NCI-H2029 (cell line): ENCODE measurements at regions not wholly inside any gene's neighbourhood (a gene's known extent, or its start where the extent isn't known, plus 50 kb on each side); places are given as distances from the start of the nearest gene placed in this dataset.
"Not testable (repeated sequence)": the region's sequence is repeated elsewhere in the genome, so short reads cannot be mapped to it uniquely, and the experiment has no call there.

Experiments
- DNase-seq: peaks from one replicate; lab custom pipeline; 2025; lab: John Stamatoyannopoulos, UW

DNA sequence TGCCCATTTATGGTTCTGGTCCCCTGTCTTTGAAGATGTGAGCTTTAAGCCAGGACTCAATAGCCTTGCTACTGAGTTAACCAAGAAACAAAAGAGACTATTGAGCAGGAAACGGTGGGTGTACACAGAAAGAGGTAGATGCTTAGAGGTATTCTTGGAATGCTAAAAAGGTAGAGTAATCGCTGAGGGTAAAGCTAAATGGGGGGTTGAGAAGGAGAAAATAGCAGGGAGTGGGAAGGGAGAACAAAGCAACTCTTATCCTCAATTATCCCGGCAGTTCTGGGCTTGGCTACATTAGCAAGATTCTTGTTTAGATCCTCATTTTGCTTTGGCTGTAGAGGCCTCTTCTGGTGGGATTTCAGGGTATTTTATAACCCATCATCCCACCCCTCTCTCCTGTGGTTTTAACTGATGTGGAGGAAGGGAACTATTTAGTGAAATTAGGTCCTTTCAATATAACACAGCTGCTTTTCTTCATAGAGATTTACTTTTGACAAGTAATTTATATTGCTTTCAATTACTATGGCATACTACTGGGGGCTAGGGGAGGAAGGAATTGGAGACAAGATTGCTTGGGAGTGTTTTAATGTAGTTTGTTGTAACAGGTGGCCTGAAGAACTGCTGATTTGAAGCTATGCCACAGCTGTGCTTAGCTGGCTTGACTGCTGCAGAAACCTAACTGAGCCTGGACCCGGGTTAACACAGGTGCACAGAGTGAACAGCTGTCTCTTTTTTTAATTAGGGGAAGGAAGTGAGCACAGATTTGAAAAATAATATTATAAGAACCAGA is 234.3 kb upstream of the CCDC54 start:
- no peak for DNase-seq

DNA sequence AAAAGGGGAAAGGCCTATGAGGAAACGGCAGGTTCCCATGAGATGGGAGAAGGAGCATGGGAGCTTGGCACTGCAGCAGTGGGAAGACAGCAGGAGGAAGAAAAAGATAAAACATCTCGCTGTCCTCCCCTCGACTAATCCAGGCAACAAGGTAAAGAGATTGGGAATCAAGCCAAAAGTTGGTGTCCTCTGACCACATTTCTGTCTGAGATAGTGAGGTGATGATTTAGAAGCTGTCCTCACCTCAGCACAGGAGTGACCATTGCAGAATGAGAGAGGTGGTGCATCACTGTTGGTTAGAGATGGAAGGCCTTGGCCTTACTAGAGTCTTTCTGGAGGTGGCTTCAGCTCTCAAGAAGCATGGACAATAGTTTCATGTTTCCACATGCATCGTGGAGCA is 226.6 kb upstream of the CCDC54 start:
- no peak for DNase-seq

DNA sequence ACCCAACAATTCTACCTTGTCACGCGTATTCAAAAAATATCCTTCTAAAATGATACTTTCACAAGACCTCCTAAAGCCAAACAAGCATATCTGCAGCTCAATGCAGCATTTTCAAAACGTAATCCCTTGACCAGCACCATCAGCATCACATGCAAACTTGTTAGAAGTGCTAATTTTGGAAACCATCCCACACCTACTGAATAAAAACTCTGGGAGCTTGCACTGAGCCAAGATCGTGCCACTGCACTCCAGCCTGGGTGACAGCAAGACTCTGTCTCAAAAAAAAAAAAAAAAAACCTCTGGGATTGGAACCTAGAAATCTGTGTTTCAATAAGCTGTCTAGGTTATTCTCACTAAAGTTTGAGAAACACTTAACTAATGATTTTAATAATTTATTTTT is 223.3 kb upstream of the CCDC54 start:
- DNase-seq = no peak

DNA sequence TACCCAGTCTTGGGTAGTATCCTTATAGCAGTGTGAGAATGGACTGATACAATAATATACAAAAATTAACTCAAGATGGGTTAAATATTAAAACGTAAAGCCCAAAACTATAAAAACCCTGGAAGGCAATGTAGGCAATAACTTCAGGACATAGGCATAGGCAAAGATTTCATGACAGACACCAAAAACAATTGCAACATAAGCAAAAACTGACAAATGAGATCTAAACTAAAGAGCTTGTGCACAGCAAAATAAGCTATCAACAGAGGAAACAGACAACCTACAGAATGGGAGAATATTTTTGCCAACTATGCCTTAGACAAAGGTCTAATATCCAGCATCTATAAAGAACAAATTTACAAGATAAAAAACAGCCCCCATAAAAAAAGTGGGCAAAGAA is 204.8 kb upstream of the CCDC54 start:
- DNase-seq = no peak

DNA sequence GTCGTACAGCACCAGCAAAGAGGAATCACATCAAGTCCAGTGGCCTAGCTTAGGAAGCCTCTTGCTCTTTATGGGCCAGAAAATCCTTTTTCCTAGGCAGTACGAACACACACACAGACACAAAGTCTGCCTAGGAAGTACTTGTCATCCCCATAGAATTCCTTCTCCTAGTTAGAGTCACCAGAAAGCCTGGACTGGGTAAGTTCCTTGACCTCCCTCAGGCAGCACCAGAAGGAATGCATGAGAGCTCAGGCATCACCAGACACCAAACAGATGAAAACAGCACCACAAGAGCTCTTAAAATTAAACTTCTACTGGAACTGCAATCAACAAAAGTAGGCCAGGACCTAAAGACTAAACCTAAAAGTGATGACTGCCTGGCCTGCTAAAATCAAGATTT is 192.9 kb upstream of the CCDC54 start:
- DNase-seq = no peak

DNA sequence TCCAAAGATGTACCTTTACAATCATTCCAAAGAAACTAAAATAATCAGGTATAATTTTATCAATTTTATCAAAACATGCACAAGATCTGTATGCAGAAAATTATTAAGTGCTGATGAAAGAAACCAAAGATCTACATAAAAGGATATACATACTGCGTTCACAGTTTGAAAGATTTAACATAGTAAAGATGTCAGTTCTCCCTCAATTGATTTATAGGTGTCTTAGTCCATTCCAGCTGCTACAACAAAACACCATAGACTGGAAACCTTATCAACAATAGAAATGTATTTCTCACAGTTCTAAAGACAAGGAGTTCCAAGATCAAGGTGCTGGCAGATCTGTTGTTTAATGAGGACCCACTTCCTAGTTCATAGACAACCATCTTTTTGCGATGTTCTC is 189.0 kb upstream of the CCDC54 start:
- no peak for DNase-seq

DNA sequence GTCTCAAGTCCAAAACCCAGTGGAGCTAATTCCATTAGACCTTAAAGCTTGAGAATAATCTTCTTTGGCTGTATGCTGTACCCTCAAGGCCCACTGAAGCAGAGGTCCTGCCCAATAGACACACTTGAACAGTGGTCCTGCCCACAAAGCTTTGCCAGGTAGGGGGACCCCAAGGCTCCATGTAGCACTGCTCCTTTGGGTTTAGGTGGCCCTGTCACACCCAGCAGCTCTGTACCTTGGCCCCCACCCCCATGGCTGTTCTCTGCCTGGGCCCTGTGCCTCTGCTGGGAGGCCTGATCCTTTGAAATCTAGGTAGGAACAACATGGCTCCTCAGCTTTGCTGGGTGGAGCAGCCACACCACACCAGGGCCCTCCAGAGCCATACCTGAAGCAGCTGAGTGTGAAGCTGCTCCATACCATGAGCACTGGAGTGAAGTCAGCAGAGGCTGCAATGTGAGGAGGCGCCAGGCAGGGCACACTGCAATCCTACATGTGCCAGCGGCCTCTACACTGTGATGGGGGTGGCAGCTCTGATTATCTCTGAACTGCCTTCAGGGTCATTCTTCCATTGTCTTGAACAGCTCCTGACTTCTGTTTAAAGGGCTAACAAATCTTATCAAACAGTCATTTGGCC is 188.0 kb upstream of the CCDC54 start:
- DNase-seq = no peak

DNA sequence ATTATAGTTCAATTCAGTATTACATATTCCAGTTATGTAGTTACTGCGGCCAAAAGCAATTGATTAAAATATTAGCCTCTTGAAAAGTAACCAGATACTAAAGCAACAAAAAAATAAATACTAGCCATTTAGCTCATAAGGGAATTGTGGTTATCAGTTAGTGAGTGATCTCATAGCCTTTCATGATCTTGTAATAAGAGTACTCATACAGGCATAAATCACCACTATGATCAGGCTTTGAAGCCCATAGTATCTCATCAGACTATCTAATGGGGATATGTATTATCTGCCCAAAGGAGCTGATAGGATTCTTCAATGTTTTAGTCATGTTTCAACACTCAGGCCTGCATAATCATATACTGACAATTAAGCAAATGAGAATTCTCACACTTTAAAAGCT is 184.1 kb upstream of the CCDC54 start:
- no peak for DNase-seq

DNA sequence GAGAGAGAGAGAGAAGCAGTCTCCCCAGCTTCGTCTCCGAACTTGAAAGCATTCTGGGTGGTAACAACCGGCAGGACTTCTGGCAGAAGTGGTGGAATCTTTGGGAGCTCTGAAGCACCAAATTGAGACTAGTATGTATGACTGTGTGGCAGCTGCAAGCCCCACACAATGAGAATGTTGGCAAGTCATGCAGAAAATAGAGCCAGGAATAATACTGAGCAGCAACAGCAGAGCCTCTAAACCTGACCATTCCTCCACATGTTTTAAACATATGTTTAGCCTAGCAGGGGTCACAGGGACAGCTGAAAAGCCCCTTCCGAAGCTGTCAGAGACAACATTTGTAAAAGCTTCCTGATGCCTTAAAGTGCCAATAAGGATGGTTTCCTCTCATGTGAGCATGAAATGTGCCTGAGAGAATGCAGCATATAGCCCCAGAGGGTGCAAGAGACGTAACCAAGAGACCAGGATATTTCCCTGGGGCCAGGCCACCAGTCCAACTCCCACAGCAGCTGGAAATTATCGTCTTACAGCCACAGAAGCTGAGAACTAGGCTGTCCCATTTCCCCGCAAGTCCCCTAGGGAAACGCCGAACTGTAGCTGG is 178.6 kb upstream of the CCDC54 start:
- no peak for DNase-seq

DNA sequence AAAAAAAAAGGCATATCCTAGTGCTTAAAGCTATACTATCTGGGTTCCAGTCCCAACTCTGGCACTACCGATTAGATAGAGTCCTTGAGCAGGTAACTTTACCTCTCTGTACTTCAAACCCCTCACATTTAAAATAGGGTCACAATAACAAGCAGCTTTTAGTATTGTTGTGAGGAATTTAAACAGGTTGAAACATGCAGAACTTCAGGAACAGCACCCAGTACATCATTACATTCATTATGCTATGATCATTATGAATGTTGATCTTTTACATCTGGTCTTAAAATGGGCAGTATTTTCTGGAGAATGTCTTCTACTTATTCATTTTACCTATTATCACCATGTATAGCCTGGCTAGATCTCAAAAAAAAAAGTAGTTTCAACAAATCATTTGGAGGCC is 176.1 kb upstream of the CCDC54 start:
- no peak for DNase-seq

DNA sequence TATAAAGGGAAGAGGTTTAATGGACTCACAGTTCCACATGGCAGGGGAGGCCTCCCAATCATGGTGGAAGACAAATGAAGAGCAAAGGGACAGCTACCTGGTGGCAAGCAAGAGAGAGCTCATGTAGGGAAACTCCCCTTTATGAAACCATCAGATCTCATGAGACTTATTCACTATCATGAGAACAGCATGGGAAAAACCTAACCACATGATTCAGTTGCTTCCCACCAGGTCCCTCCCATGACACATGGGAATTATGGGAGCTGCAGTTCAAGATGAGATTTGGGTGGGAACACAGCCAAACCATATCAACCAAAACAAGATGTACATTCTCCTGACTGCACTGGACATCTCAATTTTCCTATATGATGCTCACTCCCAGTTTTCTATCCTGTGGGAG is 174.4 kb upstream of the CCDC54 start:
- DNase-seq = not testable (repeated sequence)

DNA sequence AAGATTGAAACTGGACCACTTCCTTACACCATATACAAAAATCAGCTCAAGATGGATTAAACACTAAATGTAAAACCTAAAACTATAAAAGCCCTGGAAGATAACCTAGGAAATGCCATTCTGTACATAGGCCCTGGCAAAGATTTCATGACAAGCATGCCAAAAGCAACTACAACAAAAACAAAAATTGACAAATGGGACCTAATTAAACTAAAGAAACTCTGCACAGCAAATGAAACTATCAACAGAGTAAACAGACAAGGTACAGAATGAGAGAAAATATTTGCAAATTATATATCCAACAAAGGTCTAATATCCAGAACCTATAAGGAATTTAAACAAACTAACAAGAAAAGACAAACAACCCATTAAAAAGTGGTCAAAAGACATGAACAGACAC is 173.1 kb upstream of the CCDC54 start:
- no peak for DNase-seq

DNA sequence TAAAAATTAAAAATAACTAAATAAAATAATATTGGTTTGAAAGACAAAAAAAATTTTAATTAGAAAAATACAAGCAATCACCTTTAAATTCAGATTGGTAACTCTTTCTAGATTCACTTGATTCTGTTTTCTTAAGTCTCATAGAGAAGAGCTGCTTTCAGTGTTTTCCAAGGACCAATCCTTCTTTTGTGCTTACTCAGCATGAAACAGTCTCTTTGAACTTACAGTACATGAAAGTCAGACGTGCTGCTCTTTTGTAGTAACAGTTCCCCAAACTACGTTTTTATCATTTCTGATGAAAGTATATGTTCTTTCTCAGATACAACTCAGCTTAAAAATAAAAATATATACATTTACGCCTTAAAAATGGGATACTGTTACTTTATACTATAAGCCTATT is 171.9 kb upstream of the CCDC54 start:
- DNase-seq = no peak

DNA sequence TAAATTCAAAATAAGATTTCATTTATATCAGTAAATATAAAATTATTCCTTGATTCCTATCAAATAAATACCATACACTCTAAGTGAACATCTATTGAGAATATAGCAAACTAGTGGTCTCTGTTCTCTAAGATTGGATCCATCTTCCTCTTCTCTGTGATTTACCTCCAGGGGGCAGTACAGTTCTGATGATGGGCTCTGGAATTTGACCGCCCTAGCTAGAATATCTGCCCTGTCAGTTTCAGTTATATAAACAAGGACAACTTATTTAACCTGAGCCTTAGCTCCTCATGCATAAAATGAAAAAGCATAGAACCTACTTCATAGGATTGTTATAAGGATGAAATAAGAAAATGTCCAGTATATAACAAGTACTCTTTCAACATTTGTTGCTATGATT is 171.1 kb upstream of the CCDC54 start:
- no peak for DNase-seq

DNA sequence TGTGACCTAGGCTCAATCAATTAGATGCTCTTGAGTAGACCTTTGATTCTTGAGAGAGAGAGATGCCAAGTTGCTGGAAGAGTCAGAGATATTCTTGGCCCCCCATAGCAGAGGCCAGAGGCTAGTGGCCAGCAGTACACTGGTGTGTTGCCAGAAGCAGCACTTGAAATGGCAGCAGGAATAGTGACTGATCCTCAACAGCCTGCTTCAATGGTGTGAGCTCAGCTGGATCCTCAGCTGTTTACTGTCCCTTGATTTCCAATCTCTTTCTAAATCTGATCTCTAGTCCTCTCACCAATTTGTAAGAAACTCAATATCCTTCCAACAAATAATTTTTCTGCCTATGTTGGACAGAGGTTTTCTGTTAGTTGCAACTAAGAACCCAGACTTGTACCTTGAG is 170.3 kb upstream of the CCDC54 start:
- no peak for DNase-seq

DNA sequence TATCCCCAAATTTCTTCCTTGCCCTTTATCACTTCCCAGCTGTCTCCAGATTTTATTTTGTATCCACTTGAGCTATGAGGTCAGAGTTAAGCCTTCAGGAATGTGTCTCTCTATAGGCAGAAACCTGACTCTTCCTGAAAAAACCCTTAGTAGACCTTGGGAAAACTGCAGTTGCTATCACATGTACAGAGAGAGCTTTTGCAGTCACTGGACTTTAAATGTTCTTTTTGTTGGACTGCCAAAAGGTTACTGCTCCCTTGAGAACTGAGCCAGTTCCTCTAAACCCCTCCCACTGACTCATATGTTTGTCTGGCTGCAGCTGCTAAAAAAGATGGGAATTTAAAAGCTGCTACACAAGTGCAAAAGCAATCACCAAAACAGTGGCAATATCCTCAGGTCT is 169.1 kb upstream of the CCDC54 start:
- DNase-seq = no peak

DNA sequence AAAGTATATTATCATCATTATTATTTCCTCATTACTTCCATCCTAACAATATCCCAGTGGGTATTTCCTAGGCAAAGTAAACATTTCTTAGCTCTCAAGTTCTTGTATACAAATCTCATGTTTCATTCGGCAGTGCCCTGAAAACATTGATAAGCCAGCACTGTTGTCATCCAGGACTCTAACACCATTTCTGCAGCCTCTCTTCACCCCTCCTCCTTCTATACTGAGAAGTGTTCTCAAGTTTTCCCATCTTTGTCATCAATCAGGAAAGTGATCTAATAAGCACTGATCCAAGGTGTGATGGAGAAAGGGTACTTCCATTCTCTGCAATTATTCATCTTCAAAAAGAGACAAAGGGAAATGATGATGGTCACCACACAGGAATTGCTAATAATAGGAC is 168.4 kb upstream of the CCDC54 start:
- no peak for DNase-seq

DNA sequence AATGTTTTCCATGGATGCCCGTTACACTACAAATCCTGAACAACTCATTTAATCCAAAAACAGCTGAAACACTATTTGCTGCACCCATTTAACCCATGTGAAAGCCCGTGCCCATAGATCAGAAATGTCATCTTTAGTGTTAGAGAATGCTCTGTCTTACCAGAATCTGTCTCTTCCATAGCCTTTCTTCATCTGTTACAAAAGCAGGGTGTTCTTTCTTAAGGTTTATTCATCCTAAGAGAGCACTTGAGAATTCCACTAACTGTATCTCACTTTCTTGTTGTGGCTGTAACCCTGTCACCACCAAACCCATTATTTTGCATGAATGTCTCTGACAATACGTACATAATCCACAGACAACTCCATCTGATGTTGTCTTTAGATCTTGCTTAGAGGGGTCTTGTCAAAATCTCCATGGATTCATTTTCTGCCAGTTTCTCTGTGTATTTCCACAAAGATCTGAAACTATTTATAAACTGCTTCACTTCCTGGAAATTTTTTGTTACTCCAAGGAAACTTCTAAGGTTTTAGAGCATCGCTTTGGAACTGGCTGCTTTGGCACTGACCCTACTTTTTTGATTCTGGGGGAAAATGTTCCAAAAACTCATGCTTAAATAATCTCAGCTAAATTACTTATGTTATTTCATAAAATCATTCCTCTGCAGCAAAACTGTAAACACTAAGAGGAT is 167.8 kb upstream of the CCDC54 start:
- no peak for DNase-seq

DNA sequence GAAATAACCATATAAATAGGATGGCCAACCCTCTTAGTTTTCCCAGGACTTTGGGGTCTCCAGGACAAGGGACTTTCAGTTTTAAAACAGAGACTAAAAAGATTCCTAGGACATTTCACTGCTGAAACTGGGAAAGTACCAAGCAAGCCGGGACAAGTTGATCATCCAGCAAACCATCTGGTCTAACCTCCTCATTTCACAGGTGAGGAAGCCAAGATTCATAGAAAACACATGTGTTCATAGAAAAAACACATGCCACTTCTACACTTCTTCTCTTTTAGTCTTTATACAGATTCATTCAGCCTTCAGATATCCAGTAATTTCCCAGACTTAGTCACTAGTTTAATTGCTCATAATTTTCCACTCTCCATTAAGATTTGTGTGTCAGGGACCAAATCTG is 165.6 kb upstream of the CCDC54 start:
- no peak for DNase-seq

DNA sequence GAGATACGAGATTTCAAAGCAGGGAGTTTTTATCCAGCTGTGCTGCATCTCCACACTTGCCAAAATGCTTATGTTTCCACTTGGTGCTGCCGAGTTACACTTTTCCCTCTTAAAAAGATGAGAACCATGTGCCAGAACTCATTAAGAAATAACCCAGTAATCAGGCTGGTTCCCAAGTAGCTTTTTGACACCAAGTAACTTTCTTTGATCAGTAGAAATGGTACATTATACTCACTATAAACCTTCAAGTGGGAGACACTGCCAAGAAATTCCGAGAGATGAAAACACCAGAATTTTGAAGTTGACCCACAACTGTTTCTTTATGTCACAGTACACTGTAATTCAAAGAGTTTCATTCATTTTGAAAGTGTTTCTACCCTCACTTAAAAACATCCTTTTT is 164.6 kb upstream of the CCDC54 start:
- DNase-seq = no peak

DNA sequence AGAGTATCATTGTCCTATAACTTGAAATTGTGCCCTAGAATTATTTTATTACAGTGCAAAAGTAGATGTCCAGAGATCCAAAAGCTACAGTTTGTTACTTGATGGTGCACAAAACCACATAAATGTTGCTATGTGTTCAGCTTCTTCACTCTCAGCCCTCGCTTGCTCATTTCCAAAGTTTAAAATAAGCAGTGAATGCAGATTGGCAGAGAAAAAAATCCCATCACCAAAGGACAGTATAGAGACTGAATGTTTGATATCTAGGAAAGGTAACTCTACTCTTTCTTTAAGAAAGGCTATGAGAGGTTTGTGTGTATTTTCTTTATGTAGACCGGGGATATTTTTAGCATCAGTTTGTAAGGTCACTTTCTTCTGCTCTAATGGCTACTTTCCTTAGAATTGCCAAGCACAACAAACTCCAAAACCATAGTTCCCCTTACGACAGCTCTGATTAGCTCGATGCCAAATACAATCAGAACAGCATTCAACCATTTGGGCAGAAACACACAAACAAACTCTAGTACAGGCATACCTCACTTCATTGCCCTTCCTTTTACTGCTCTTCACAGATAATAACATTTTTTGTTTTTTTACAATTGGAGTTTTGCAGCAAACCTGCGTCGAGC is 164.1 kb upstream of the CCDC54 start:
- DNase-seq = no peak

DNA sequence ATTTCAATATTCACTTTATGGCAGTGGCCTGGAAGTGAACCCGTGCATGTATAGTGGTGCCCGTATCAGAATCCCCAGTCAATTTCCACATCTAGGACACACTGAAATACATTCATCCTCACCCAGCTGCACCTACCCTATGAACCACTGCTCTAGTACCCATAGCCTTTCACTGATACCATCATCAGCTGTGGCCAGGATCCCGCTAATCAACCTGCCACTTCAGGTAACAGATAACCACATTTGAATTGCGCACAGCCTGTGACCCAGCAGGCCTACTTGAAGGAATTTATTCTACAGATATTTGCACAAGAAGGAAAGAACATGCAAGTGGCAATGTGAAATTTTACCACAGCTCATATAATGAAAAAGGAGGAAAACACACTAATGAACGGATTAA is 161.0 kb upstream of the CCDC54 start:
- no peak for DNase-seq

DNA sequence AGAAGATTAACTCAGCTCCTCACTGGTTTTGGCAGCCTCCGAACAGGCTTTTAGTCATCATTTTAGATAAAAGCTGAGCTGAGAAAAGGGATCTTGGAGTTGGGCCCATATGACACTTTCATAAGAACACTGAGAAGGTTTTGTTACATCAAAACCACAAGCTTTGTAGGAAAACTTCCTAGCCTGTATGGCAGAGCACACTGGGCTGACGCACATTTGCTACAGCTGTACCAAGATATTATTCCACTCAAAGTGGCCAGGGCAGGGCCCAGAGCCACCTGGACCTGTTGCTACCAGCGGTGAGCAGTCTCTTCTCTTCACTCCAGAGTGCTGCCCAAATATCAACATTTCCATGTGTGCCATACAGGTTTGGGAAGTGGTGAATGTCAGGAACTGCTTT is 160.5 kb upstream of the CCDC54 start:
- no peak for DNase-seq
